Gastroesophageal sphincter (tissue), 4 donors: ENCODE measurements at regions not wholly inside any gene's neighbourhood (a gene's known extent, or its start where the extent isn't known, plus 50 kb on each side); places are given as distances from the start of the nearest gene placed in this dataset.

ENCODE experiments used
- ATAC-seq: fragments of 150-250 bp; one replicate; pipeline ENCODE4 v1.9.1; 2016; ENCODE audit warnings: mild to moderate bottlenecking, moderate library complexity
- H3K27ac ChIP-seq, 4 donors: fragments of 200-600 bp; sonication (generic) in 3 of 4; 1 replicate in 3 of 4; 2 replicates in 1 of 4; pipeline ENCODE4 v1.5.1; 2016 to 2019
- H3K27me3 ChIP-seq: fragments of 200-600 bp; sonication (generic); one replicate; pipeline ENCODE4 v1.5.1; 2019
- H3K36me3 ChIP-seq, 2 donors: fragments of 200-600 bp; sonication (generic); one replicate each; pipeline ENCODE4 v1.5.1; 2019; ENCODE audit warnings: control low read depth in 1 of 2
- H3K4me1 ChIP-seq, 3 donors: fragments of 200-600 bp; sonication (generic); 1 replicate in 2 of 3; 2 replicates in 1 of 3; pipeline ENCODE4 v1.5.1; 2016 to 2019; ENCODE audit warnings: control low read depth in 2 of 3
- H3K4me3 ChIP-seq, 2 donors: fragments of 200-600 bp; sonication (generic); one replicate each; pipeline ENCODE4 v1.5.1; 2019; ENCODE audit warnings: mild to moderate bottlenecking in 1 of 2, moderate library complexity in 1 of 2
- H3K9me3 ChIP-seq, 3 donors: fragments of 200-600 bp; sonication (generic); one replicate each; pipeline ENCODE4 v1.5.1; 2017 to 2019; ENCODE audit warnings: control low read depth in 2 of 3
- EP300 ChIP-seq: sonication (generic); formaldehyde crosslinking; IDR thresholded peaks from one replicate; pipeline ENCODE4 v1.6.1; 2017; ENCODE audit warnings: antibody characterized with exemption, mild to moderate bottlenecking
- POLR2A ChIP-seq, 2 donors: fragments of 450-650 bp; IDR thresholded peaks; one replicate each; pipeline ENCODE4 v1.6.1; 2017; ENCODE audit warnings: antibody characterized with exemption in 2 of 2, mild to moderate bottlenecking in 2 of 2, moderate library complexity in 1 of 2
- POLR2AphosphoS5 ChIP-seq: sonication (generic); formaldehyde crosslinking; IDR thresholded peaks from one replicate; pipeline ENCODE4 v1.6.1; 2017; ENCODE audit warnings: antibody characterized with exemption
- WGBS, 2 donors: methylation state at CpG; one replicate each; pipeline ENCODE4 v1.1.5; 2018; ENCODE audit warnings: low coverage in 1 of 2; 5-methylcytosine and 5-hydroxymethylcytosine counted together
- TF ChIP-seq, protein P1 (sequence below), 4 experiments: fragments of 200-600 bp in 2 of 4; fragments of 450-650 bp in 2 of 4; sonication (generic) in 1 of 4; IDR thresholded peaks; one replicate each; pipeline ENCODE4 v1.5.1; 2017 to 2019; ENCODE audit warnings: antibody characterized with exemption in 4 of 4, mild to moderate bottlenecking in 2 of 4, moderate library complexity in 2 of 4

DNA sequence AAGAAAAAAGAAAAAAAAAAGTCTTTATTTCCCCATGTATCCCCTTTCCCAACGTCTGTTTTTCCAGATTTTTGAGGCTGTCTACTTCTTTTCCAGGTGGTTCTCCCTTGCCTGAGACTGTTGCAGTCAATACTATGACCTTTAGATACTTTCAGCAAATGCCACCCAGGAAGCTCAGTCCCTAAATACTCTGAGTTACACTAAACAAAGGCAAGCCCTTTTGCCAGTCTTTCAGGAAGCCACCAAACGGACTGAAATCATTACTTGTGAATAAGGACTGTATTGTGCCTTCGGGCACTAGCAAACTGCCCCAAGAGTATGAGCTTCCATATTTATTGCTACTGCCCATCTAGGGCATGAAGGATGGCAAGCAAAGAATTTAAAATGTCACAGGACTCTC, 621.3 kb downstream of the SUCLG1 start:
- no peak for ATAC-seq
- WGBS, 2 donors: 45 to 67% methylated on average over 2 to 3 of the region's 3 CpGs
- no peak overlapping the region for H3K4me3 ChIP-seq

DNA sequence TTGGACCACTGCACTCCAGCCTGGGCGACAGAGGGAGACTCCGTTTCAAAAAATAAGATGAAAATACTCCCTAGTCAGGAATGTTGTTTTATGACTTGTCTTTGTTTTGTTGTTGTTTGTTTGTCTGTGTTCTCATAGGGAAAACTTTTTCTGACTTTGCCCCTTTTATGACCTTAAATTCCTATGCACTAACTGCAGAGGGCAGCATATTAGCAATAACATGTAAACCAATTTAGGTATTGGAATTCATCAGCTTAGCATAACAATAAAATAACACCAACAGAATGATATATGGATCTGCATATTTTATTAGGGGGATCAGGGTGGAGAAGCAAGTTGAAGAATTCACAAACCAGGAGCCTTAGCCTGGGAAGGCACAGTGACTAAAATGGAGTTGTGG, 631.5 kb downstream of the SUCLG1 start:
- no peak for TF ChIP-seq POLR2AphosphoS5
- TF ChIP-seq, protein P1, sequence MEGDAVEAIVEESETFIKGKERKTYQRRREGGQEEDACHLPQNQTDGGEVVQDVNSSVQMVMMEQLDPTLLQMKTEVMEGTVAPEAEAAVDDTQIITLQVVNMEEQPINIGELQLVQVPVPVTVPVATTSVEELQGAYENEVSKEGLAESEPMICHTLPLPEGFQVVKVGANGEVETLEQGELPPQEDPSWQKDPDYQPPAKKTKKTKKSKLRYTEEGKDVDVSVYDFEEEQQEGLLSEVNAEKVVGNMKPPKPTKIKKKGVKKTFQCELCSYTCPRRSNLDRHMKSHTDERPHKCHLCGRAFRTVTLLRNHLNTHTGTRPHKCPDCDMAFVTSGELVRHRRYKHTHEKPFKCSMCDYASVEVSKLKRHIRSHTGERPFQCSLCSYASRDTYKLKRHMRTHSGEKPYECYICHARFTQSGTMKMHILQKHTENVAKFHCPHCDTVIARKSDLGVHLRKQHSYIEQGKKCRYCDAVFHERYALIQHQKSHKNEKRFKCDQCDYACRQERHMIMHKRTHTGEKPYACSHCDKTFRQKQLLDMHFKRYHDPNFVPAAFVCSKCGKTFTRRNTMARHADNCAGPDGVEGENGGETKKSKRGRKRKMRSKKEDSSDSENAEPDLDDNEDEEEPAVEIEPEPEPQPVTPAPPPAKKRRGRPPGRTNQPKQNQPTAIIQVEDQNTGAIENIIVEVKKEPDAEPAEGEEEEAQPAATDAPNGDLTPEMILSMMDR (IDR thresholded peaks at IDR 0.05): no peak
- no peak for TF ChIP-seq POLR2A (IDR thresholded peaks at IDR 0.05)
- no peak for TF ChIP-seq EP300
- no peaks in the 10 kb centered on the region for H3K27me3 ChIP-seq
- no peaks in the 10 kb centered on the region for H3K4me1 ChIP-seq
- H3K27ac ChIP-seq: no peak overlapping the region
- no peaks in the 10 kb centered on the region for H3K36me3 ChIP-seq
- no peak overlapping the region for H3K4me3 ChIP-seq
- WGBS, 2 donors: 78 to 100% methylated on average over 2 of the region's 2 CpGs
- peaks cover 0 to 6% (median 0%) of the 10 kb centered on the region in 3 donors for H3K9me3 ChIP-seq
- ATAC-seq: no peak

More for the DNA sequence above, 621.3 kb downstream of the SUCLG1 start:
- Histone ChIP-seq H3K27me3 (no peaks in the 10 kb centered on the region), H3K36me3 (no peaks in the 10 kb centered on the region), H3K9me3 (no peaks in the 10 kb centered on the region), H3K4me1 (no peaks in the 10 kb centered on the region), H3K27ac (no peak overlapping the region)
- no peak for TF ChIP-seq EP300
- TF ChIP-seq POLR2AphosphoS5: no peak
- TF ChIP-seq, protein P1 (IDR thresholded peaks at IDR 0.05): no peak
- no peak for TF ChIP-seq POLR2A (IDR thresholded peaks at IDR 0.05)

DNA sequence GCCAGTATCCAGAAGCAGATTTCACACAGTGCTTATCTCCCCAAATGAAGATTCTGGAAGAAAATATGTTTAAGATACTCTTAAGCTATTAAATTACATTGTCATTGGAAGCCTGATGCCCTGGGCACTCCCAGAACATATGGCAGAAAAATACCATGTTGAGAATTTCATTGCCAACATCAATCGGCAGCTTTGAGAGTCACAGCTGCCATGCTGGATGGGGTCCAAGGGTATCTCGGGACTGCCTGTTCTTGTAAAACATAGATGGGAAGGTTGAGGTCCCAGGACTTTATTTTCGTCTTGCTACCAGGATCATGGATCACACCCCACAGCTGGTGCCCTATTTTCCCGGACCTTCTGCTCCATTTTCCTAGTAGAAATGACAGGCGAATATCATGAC, 632.5 kb downstream of the SUCLG1 start:
- Histone ChIP-seq H3K27ac (no peak overlapping the region), H3K36me3 (no peaks in the 10 kb centered on the region), H3K9me3 (peaks cover 0 to 6% (median 0%) of the 10 kb centered on the region in 3 donors), H3K4me1 (no peaks in the 10 kb centered on the region), H3K27me3 (no peaks in the 10 kb centered on the region), H3K4me3 (no peak overlapping the region)
- TF ChIP-seq, protein P1 (IDR thresholded peaks at IDR 0.05): no peak
- TF ChIP-seq EP300 (no peak), POLR2AphosphoS5 (no peak), POLR2A (IDR thresholded peaks at IDR 0.05) (no peak)
- no peak for ATAC-seq
- WGBS, 2 donors: 79 to 87% methylated on average over 4 to 5 of the region's 5 CpGs

DNA sequence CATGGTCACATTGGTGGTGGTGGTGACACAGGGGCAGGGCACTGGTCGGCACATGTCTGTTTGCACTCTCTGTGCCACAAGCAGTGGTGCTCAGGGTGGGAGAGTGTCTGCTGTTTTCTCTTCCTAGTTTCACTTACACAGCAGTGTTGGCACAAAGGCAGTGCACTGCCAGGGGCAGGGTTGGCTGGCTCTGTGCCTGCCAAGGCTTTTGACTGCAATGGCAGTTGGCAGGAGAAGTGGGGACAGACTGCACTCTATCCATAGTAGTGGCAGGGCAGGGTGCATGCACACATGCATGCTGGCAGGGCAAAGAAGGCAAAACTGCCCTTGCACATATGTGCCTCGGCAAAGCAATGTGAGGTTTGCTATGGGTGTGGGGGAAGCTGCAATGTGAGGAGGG, 635.9 kb downstream of the SUCLG1 start:
- Histone ChIP-seq H3K9me3 (peaks cover 0 to 6% (median 0%) of the 10 kb centered on the region in 3 donors), H3K4me3 (no peak overlapping the region), H3K4me1 (no peaks in the 10 kb centered on the region), H3K27me3 (no peaks in the 10 kb centered on the region), H3K36me3 (no peaks in the 10 kb centered on the region), H3K27ac (no peak overlapping the region)
- ATAC-seq: no peak
- TF ChIP-seq POLR2A (IDR thresholded peaks at IDR 0.05) (no peak), EP300 (no peak), POLR2AphosphoS5 (no peak)
- TF ChIP-seq, protein P1 (IDR thresholded peaks at IDR 0.05): no peak
- no CpG with 5 or more reads among the region's 2 CpGs for WGBS, 2 donors

DNA sequence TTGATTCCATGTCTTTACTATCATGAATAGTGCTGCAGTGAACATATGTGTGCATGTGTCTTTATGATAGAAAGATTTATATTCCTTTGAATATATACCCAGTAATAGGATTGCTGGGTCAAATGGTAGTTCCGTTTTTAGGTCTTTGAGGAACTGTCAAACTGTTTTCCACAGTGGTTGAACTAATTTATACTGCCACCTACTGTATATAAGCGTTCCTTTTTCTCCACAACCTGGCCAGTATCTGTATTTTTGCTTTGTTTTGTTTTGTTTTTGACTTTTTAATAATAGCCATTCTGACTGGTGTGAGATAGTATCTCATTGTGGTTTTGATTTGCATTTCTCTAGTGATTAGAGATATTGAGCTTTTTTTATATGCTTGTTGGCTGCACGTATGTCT, 641.6 kb downstream of the SUCLG1 start:
- WGBS, 2 donors: 28 to 44% methylated on average over 2 to 3 of the region's 3 CpGs
- ATAC-seq: no peak
- no peak overlapping the region for H3K4me3 ChIP-seq
- no peak overlapping the region for H3K27ac ChIP-seq
- no peaks in the 10 kb centered on the region for H3K4me1 ChIP-seq
- H3K27me3 ChIP-seq: no peaks in the 10 kb centered on the region
- H3K36me3 ChIP-seq: no peaks in the 10 kb centered on the region
- H3K9me3 ChIP-seq: no peaks in the 10 kb centered on the region
- TF ChIP-seq EP300 (no peak), POLR2A (IDR thresholded peaks at IDR 0.05) (no peak), POLR2AphosphoS5 (no peak)
- TF ChIP-seq, protein P1 (IDR thresholded peaks at IDR 0.05): no peak
